ENCODE measurements at regions not wholly inside any gene's neighbourhood (a gene's known extent, or its start where the extent isn't known, plus 50 kb on each side); places are given as distances from the start of the nearest gene placed in this dataset.

DNA sequence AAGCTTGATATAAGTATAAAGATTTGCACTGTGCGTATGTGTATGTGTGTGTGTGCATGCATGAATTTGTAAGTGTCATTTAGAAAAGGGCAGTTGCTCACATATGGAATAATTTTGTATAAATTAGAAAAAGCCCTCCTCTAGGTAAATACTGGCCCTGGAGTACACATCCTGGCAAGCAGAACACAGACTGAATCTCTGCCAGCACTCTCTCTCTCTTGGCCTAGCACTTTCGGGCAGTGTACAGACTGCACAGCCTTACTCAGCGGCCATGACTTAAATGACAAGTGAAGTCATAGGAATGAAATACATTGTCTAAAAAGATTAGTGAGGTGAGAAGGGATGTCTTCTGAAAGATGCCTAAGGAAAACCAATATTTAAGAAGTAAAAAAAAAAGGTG lies 214.1 kb downstream of the RDH14 start:
- TF ChIP-seq EGR1 (IDR thresholded peaks at IDR 0.05; ENCODE audit: low read depth in 2 of 2) = no peak
- TF ChIP-seq, protein P1, sequence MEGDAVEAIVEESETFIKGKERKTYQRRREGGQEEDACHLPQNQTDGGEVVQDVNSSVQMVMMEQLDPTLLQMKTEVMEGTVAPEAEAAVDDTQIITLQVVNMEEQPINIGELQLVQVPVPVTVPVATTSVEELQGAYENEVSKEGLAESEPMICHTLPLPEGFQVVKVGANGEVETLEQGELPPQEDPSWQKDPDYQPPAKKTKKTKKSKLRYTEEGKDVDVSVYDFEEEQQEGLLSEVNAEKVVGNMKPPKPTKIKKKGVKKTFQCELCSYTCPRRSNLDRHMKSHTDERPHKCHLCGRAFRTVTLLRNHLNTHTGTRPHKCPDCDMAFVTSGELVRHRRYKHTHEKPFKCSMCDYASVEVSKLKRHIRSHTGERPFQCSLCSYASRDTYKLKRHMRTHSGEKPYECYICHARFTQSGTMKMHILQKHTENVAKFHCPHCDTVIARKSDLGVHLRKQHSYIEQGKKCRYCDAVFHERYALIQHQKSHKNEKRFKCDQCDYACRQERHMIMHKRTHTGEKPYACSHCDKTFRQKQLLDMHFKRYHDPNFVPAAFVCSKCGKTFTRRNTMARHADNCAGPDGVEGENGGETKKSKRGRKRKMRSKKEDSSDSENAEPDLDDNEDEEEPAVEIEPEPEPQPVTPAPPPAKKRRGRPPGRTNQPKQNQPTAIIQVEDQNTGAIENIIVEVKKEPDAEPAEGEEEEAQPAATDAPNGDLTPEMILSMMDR (IDR thresholded peaks at IDR 0.05; ENCODE audit: low read depth, low read length, missing input control) = no peak
- no peak for TF ChIP-seq TAF1 (conservative IDR thresholded peaks at IDR 0.05)
- TF ChIP-seq FOXA1 (IDR thresholded peaks at IDR 0.05) = no peak
- no peak for TF ChIP-seq SP1 (IDR thresholded peaks at IDR 0.05)
- TF ChIP-seq, protein P2, sequence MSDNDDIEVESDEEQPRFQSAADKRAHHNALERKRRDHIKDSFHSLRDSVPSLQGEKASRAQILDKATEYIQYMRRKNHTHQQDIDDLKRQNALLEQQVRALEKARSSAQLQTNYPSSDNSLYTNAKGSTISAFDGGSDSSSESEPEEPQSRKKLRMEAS (IDR thresholded peaks at IDR 0.05) = no peak
- TF ChIP-seq, protein P3, sequence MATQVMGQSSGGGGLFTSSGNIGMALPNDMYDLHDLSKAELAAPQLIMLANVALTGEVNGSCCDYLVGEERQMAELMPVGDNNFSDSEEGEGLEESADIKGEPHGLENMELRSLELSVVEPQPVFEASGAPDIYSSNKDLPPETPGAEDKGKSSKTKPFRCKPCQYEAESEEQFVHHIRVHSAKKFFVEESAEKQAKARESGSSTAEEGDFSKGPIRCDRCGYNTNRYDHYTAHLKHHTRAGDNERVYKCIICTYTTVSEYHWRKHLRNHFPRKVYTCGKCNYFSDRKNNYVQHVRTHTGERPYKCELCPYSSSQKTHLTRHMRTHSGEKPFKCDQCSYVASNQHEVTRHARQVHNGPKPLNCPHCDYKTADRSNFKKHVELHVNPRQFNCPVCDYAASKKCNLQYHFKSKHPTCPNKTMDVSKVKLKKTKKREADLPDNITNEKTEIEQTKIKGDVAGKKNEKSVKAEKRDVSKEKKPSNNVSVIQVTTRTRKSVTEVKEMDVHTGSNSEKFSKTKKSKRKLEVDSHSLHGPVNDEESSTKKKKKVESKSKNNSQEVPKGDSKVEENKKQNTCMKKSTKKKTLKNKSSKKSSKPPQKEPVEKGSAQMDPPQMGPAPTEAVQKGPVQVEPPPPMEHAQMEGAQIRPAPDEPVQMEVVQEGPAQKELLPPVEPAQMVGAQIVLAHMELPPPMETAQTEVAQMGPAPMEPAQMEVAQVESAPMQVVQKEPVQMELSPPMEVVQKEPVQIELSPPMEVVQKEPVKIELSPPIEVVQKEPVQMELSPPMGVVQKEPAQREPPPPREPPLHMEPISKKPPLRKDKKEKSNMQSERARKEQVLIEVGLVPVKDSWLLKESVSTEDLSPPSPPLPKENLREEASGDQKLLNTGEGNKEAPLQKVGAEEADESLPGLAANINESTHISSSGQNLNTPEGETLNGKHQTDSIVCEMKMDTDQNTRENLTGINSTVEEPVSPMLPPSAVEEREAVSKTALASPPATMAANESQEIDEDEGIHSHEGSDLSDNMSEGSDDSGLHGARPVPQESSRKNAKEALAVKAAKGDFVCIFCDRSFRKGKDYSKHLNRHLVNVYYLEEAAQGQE (IDR thresholded peaks at IDR 0.05) = no peak
- TF ChIP-seq, protein P4, sequence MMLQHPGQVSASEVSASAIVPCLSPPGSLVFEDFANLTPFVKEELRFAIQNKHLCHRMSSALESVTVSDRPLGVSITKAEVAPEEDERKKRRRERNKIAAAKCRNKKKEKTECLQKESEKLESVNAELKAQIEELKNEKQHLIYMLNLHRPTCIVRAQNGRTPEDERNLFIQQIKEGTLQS (IDR thresholded peaks at IDR 0.05) = no peak
- TF ChIP-seq JUND (IDR thresholded peaks at IDR 0.05) = no peak
- TF ChIP-seq RAD21 (IDR thresholded peaks at IDR 0.05) = no peak
- TF ChIP-seq RXRA (IDR thresholded peaks at IDR 0.05) = no peak

All from liver (tissue), 3 donors.